Heart right ventricle (tissue), 16 donors: ENCODE measurements at regions not wholly inside any gene's neighbourhood (a gene's known extent, or its start where the extent isn't known, plus 50 kb on each side); places are given as distances from the start of the nearest gene placed in this dataset.
"Not testable (repeated sequence)": the region's sequence is repeated elsewhere in the genome, so short reads cannot be mapped to it uniquely, and the experiment has no call there.

Experiments used
- ATAC-seq, 8 donors: fragments of 200-7000 bp; cut with Tn5 transposase; one replicate each; pipeline ENCODE4 v1.9.1; 2020; ENCODE audit warnings: mild to moderate bottlenecking in 8 of 8, moderate library complexity in 8 of 8, moderate number of reproducible peaks in 1 of 8
- DNase-seq, 2 donors: peaks; one replicate each; pipeline ENCODE4 v3.0.0-alpha.2; 2020
- H3K27ac ChIP-seq, 10 donors: fragments of 200-600 bp; sonication (generic) in 2 of 10; one replicate each; pipeline versions ENCODE4 v1.5.0 to v1.8.0; 2020 to 2022; ENCODE audit warnings: mild to moderate bottlenecking in 3 of 10
- H3K27me3 ChIP-seq, 7 donors: fragments of 200-600 bp; one replicate each; pipeline ENCODE4 v1.8.0; 2021 to 2022; ENCODE audit warnings: mild to moderate bottlenecking in 2 of 7
- H3K36me3 ChIP-seq, 9 donors: fragments of 200-600 bp; sonication (generic) in 1 of 9; one replicate each; pipeline versions ENCODE4 v1.5.0 to v1.8.0; 2020 to 2022; ENCODE audit warnings: mild to moderate bottlenecking in 2 of 9
- H3K4me1 ChIP-seq, 9 donors: fragments of 200-600 bp; sonication (generic) in 1 of 9; one replicate each; pipeline versions ENCODE4 v1.5.0 to v1.8.0; 2020 to 2022; ENCODE audit warnings: mild to moderate bottlenecking in 4 of 9
- H3K4me3 ChIP-seq, 10 donors: fragments of 200-600 bp; sonication (generic) in 2 of 10; one replicate each; pipeline versions ENCODE4 v1.5.0 to v1.8.0; 2020 to 2022; ENCODE audit warnings: mild to moderate bottlenecking in 7 of 10, moderate library complexity in 2 of 10
- H3K9me3 ChIP-seq, 11 donors: fragments of 200-600 bp in 10 of 11; sonication (generic) in 2 of 11; one replicate each; pipeline versions ENCODE4 v1.5.0 to v1.8.0; 2013 to 2022; ENCODE audit warnings: mild to moderate bottlenecking in 2 of 11, control low read depth in 1 of 11, moderate library complexity in 1 of 11
- WGBS, 2 donors: extraction: QIAGEN DNeasy Blood & Tissue Kit; methylation state at CpG; one replicate each; pipeline ENCODE4 v1.1.7; 2013; ENCODE audit warnings: inconsistent platforms in 1 of 2; 5-methylcytosine and 5-hydroxymethylcytosine counted together
- intact Hi-C, 10 donors: fragments of 100-400 bp; cut with DNase I; formaldehyde crosslinking; loops; one replicate each; pipeline versions ENCODE4 v1.11.1 to v1.14.2; 2022
- TF ChIP-seq, protein P1 (sequence below), 9 donors: fragments of 200-600 bp; sonication (generic) in 2 of 9; IDR thresholded peaks; one replicate each; pipeline versions ENCODE4 v1.5.0 to v1.8.0; 2021 to 2022; ENCODE audit warnings: antibody characterized with exemption in 9 of 9, mild to moderate bottlenecking in 5 of 9, moderate library complexity in 1 of 9
- donor health status: Arrhythmogenic right ventricular cardiomyopathy.
- donor health status: ischemic (EF 13 %, LVEDD 7.1; RV severe dilation, severe dysfunction).
- donor health status: healthy with polysubstance abuse.
- donor health status: DM: no; HTN: yes; CAD: no.
- donor health status: DM: no; HTN: no; CAD: no.
- donor health status: ischemic (EF 25% LVEDD 6.9; RV normal size, moderate dysfunction).
- donor health status: ischemic (EF 25% LVEDD 5.7; RV mildly dilated, moderate dysfunction).
- donor health status: healthy.
- donor health status: DM: yes; HTN: yes; CAD: no.
- donor health status: Ischemic cardiomyopathy.
- donor health status: ischemic (EF 35%, LVEDD 5.7; RV mildly dilated, moderate dysfunction).
- donor health status: nonischemic (EF 11% LVEDD 7.7; RV severe dilation, severe dysfunction).
- donor health status: DM: yes; HTN: yes; CAD: no.
- donor health status: PGD.
- donor health status: ischemic (EF 29% LVEDD 5.4; RV normal size, mild dysfunction).
- donor health status: nonischemic (EF 23%, LVEDD 6.1; RV moderate dilation, normal function).

DNA sequence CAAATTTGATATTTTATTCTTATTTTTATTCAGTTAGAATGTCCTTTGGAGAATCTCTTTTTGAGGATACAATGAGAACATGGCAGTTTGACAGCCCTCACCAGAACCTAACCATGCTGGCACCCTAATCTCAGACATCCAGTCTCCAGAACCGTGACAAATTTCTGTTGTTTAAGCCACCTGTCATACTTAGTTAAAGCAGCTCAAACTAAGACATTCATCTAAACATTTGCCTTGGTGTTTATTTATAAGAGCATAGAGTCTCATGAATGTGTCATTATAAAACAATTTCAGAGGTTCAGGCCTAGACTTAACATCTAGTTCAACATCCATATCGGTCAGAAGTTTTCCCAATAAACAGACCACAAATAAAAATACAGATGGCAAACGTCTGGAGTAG lies 125.1 kb upstream of the FUNDC1 start:
- H3K4me1 ChIP-seq, result no peaks in the 10 kb centered on the region
- TF ChIP-seq, protein P1, sequence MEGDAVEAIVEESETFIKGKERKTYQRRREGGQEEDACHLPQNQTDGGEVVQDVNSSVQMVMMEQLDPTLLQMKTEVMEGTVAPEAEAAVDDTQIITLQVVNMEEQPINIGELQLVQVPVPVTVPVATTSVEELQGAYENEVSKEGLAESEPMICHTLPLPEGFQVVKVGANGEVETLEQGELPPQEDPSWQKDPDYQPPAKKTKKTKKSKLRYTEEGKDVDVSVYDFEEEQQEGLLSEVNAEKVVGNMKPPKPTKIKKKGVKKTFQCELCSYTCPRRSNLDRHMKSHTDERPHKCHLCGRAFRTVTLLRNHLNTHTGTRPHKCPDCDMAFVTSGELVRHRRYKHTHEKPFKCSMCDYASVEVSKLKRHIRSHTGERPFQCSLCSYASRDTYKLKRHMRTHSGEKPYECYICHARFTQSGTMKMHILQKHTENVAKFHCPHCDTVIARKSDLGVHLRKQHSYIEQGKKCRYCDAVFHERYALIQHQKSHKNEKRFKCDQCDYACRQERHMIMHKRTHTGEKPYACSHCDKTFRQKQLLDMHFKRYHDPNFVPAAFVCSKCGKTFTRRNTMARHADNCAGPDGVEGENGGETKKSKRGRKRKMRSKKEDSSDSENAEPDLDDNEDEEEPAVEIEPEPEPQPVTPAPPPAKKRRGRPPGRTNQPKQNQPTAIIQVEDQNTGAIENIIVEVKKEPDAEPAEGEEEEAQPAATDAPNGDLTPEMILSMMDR (IDR thresholded peaks at IDR 0.05), result no peak
- intact Hi-C loops, result no loop called here
- DNase-seq (no peak), ATAC-seq (no peak)
- 71 to 82% methylated on average over 3 of the region's 3 CpGs for WGBS, 2 donors
- peaks cover 0 to 48% (median 0%) of the 10 kb centered on the region in 7 donors for H3K27me3 ChIP-seq
- H3K36me3 ChIP-seq, result no peaks in the 10 kb centered on the region
- H3K9me3 ChIP-seq, result no peaks in the 10 kb centered on the region
- H3K4me3 ChIP-seq, result no peak overlapping the region
- no peak overlapping the region for H3K27ac ChIP-seq

DNA sequence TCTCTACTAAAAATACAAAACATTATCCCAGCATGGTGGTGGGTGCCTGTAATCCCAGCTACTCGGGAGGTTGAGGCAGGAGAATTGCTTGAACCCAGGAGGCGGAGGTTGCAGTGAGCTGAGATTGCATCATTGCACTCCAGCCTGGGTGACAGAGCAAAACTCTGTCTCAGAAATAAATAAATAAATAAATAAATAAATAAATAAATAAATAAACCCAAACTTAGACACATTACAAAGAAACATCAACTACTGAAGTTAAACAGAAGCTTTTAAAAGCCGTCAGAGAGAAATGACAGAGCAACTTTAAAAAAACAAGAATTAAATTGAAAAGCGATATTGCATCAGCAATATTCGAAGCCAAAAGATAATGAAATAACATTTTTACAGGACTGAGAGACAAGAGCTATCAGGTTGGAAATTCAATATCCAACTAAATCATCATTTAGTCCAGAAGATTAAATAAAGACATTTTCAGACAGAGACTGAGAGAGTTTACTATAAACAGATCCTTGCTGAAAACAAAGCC lies 115.1 kb upstream of the FUNDC1 start:
- H3K4me1 ChIP-seq, H3K27ac ChIP-seq, H3K9me3 ChIP-seq, H3K36me3 ChIP-seq, ATAC-seq, H3K4me3 ChIP-seq, DNase-seq, intact Hi-C loops: not testable (repeated sequence)
- WGBS, 2 donors, result 92 to 93% methylated on average over 5 of the region's 5 CpGs
- H3K27me3 ChIP-seq, result peaks cover 0 to 16% (median 0%) of the 10 kb centered on the region in 7 donors

DNA sequence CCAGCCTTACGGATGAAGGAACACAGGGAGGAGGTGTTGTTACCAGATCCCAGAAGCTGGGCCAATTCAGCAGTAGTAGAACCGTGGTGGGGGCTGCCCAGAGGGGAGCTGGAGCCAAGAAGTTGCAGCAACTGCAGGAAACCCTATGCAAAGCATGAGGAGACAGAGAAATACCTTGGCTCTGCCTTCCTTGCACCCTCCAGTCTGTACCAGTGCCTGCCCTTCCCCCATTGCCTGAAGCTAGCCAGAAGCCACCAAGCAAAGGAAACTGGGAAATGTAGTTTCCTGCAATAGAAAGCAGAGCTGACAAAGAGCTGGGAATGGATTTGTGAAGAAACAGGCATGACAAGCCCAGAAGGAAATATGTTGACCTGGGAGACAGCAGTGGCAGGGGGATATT lies 108.7 kb upstream of the FUNDC1 start:
- Histone ChIP-seq H3K4me1 (no peaks in the 10 kb centered on the region), H3K4me3 (no peak overlapping the region), H3K27ac (no peak overlapping the region), H3K36me3 (no peaks in the 10 kb centered on the region), H3K9me3 (no peaks in the 10 kb centered on the region), H3K27me3 (peaks cover 0 to 20% (median 0%) of the 10 kb centered on the region in 7 donors)
- DNase-seq (no peak), ATAC-seq (peak in 1 of 8 donors; percentile 41)
- TF ChIP-seq, protein P1 (IDR thresholded peaks at IDR 0.05), result no peak
- intact Hi-C loops, result no loop called here
- 5 to 9% methylated on average over 2 of the region's 2 CpGs for WGBS, 2 donors

DNA sequence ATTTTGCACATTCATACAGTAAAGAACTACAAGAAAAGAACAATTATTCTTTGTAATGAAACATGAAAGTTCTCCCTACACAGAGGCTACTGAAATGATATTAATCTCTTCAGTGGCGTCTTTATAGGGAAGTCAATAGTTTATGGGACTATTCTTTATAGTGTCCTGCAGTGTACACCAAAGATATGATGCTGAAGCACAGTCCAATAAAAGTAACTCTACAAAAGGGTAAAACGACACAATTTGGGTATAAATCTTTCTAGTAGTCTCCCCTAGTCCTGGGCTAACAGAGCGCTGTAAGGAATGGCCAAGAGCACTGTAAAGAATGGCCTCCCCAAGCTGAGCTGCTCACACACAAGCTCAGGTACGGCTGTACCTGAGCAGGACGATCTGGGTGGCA lies 101.1 kb upstream of the FUNDC1 start:
- H3K9me3 ChIP-seq, result no peaks in the 10 kb centered on the region
- H3K4me1 ChIP-seq, result no peaks in the 10 kb centered on the region
- H3K36me3 ChIP-seq, result no peaks in the 10 kb centered on the region
- no peak overlapping the region for H3K27ac ChIP-seq
- no peak for ATAC-seq
- WGBS, 2 donors, result 81 to 85% methylated on average over 5 of the region's 5 CpGs
- intact Hi-C loops, result no loop called here
- no peak for DNase-seq
- H3K4me3 ChIP-seq, result no peak overlapping the region
- peaks cover 0 to 39% (median 0%) of the 10 kb centered on the region in 7 donors for H3K27me3 ChIP-seq
- TF ChIP-seq, protein P1 (IDR thresholded peaks at IDR 0.05), result no peak

DNA sequence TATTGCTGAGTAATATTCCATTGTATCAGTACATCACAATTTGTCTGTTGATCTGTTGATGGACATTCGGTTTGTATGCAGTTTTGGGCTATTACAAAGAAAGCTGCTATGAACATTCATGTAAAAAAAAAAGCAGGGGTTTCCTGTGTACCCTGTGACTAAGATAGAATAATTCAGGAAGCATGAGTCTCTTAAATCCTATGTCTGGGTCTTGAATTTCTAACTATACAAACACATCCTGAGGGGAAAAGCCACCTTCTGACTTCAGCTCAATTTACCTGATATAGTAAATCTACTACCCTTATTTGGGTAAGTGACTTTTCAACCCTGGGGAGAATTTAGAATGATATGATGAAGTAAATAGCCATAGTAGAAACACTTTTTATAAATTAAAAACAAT lies 94.6 kb upstream of the FUNDC1 start:
- no peaks in the 10 kb centered on the region for H3K4me1 ChIP-seq
- TF ChIP-seq, protein P1 (IDR thresholded peaks at IDR 0.05), result no peak
- DNase-seq (no peak), ATAC-seq (no peak)
- H3K27ac ChIP-seq, result no peak overlapping the region
- H3K36me3 ChIP-seq, result no peaks in the 10 kb centered on the region
- intact Hi-C loops, result no loop called here
- peaks cover 0 to 35% (median 0%) of the 10 kb centered on the region in 7 donors for H3K27me3 ChIP-seq
- no peaks in the 10 kb centered on the region for H3K9me3 ChIP-seq
- 74% methylated on average over 1 of the region's 1 CpG for WGBS, 2 donors
- H3K4me3 ChIP-seq, result no peak overlapping the region
